ENCODE measurements at regions not wholly inside any gene's neighbourhood (a gene's known extent, or its start where the extent isn't known, plus 50 kb on each side); places are given as distances from the start of the nearest gene placed in this dataset.
A peak's percentile ranks its signal among the peaks of the same experiment; 100 is the strongest.
"Not testable (repeated sequence)": the region's sequence is repeated elsewhere in the genome, so short reads cannot be mapped to it uniquely, and the experiment has no call there.

DNA sequence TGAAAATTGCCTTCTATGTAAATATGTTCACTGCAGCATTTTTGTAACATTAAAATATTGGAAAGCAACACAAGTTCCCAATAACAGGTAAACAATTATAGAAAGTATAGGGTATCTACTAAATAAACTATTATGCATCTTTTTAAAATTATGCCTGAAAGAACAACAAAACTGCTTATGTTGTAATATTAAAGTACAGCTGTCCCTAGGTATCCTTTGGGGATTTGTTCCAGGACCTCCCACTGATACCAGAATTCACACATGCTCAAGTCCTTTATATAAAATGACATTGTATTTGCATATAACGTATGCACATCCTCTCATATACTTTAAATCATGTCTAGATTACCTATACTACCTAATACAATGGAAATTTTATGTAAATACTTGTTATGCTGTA is 121.8 kb upstream of the TNFSF4 start:
- no peak for TF ChIP-seq POLR2A (IDR thresholded peaks at IDR 0.05)
- TF ChIP-seq, protein P1, sequence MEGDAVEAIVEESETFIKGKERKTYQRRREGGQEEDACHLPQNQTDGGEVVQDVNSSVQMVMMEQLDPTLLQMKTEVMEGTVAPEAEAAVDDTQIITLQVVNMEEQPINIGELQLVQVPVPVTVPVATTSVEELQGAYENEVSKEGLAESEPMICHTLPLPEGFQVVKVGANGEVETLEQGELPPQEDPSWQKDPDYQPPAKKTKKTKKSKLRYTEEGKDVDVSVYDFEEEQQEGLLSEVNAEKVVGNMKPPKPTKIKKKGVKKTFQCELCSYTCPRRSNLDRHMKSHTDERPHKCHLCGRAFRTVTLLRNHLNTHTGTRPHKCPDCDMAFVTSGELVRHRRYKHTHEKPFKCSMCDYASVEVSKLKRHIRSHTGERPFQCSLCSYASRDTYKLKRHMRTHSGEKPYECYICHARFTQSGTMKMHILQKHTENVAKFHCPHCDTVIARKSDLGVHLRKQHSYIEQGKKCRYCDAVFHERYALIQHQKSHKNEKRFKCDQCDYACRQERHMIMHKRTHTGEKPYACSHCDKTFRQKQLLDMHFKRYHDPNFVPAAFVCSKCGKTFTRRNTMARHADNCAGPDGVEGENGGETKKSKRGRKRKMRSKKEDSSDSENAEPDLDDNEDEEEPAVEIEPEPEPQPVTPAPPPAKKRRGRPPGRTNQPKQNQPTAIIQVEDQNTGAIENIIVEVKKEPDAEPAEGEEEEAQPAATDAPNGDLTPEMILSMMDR (IDR thresholded peaks at IDR 0.05), result no peak
- WGBS, 2 donors, result 92 to 94% methylated on average over 1 of the region's 1 CpG
- DNase-seq, result no peak
- no peak overlapping the region for H3K4me3 ChIP-seq
- intact Hi-C loops (cut with DNase I), result no loop called here
- no peaks in the 10 kb centered on the region for H3K36me3 ChIP-seq
- H3K27me3 ChIP-seq, result no peaks in the 10 kb centered on the region
- no peak overlapping the region for H3K27ac ChIP-seq
- peaks cover 0 to 4% (median 0%) of the 10 kb centered on the region in 3 donors for H3K4me1 ChIP-seq
- H3K9me3 ChIP-seq, result no peaks in the 10 kb centered on the region

DNA sequence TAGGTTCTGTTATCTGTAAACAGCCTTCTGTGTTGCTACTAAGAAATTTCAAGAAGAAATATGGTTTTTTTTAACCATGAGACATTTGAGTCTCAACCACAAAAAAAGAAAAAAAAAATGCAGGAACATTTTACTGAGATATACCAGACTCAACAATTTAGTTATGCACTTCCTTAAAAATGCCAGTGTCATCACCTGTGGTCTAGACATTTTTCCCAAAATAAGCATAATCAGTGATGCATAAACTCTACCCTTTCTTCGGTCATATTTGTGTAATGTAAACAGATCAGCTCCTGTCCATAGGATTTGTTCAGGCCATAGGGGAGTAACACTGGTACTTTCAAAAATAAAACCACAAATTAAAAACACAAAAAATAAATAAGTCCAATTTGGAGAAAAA is 122.6 kb upstream of the TNFSF4 start:
- Histone ChIP-seq H3K27ac (no peak overlapping the region), H3K27me3 (peaks cover 0 to 5% (median 0%) of the 10 kb centered on the region in 4 donors), H3K9me3 (no peaks in the 10 kb centered on the region), H3K36me3 (no peaks in the 10 kb centered on the region), H3K4me3 (no peak overlapping the region), H3K4me1 (peaks cover 0 to 4% (median 0%) of the 10 kb centered on the region in 3 donors)
- intact Hi-C loops (cut with DNase I), result no loop called here
- TF ChIP-seq POLR2A (IDR thresholded peaks at IDR 0.05), result no peak
- TF ChIP-seq, protein P1 (IDR thresholded peaks at IDR 0.05), result no peak
- no peak for DNase-seq
- 50 to 64% methylated on average over 1 of the region's 1 CpG for WGBS, 2 donors

DNA sequence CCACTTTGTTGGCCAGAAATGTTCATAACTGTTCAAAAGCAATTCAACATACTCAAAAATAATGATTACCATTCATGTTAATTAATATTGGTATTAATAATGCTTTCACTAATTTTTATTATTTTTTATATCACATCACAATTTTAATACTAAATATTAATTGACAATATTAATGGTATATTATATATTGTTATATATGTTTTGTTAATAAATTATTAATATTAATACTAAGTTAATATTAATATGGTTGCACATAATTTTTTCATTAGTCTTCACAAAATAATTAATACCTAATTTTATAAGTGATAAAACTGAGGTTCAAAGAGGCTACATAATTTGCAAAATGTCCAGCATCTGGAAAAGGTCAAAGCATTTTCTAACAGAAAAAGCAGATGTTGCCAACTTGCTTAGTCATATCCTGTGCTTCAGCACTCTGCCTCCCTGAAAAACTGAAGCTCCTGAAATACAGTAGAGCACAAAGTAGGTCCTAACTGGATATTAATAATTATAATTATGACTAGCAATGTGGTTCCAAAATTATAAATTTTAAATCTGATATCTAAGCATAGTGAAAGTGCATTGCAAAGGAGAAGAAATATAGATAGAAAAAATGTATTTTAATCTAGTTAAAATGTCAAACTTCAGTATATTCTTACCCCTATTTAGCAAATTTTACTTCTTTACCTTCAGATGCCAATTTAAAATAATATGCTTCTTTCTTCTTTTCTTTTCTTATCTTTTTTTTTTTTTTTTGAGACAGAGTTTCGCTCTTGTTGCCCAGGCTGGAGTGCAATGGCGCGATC is 123.2 kb upstream of the TNFSF4 start:
- H3K36me3 ChIP-seq, result no peaks in the 10 kb centered on the region
- H3K4me1 ChIP-seq, result peaks cover 0 to 4% (median 0%) of the 10 kb centered on the region in 3 donors
- no peaks in the 10 kb centered on the region for H3K9me3 ChIP-seq
- 96 to 100% methylated on average over 3 of the region's 3 CpGs for WGBS, 2 donors
- H3K27me3 ChIP-seq, result peaks cover 0 to 6% (median 0%) of the 10 kb centered on the region in 4 donors
- TF ChIP-seq, protein P1 (IDR thresholded peaks at IDR 0.05), result no peak
- no peak for TF ChIP-seq POLR2A (IDR thresholded peaks at IDR 0.05)
- H3K27ac ChIP-seq, result peak overlapping the region in 1 of 4 donors; percentile 40
- no peak for DNase-seq
- no peak overlapping the region for H3K4me3 ChIP-seq
- intact Hi-C loops (cut with DNase I), result no loop called here

DNA sequence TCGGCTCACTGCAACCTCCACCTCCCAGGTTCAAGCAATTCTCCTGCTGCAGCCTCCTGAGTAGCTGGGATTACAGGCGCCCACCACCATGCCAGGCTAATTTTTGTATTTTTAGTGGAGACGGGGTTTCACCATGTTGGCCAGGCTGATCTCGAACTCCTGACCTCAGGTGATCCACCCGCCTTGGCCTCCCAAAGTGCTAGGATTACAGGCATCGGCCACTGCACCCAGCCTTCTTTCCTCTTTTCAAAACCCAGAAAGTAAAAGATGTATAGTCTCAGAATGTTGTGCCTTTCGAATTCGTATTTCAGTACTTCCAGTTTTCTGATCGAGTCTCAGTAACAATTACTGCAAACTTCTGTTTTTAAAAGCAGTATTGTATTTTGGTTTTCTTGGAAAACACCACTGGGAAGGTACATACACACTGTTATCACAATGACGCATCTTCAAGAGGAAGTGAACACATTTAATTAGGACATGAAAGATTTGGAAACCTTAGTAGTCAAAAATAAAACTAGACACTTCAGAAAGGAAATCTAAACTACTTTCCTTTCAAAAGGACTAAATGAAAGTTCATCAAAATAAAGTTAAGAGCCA is 123.9 kb upstream of the TNFSF4 start:
- DNase-seq; H3K4me1 ChIP-seq; H3K9me3 ChIP-seq; intact Hi-C loops (cut with DNase I); H3K27me3 ChIP-seq; H3K36me3 ChIP-seq; H3K4me3 ChIP-seq: not testable (repeated sequence)
- WGBS, 2 donors, result 59 to 86% methylated on average over 8 to 10 of the region's 10 CpGs
- H3K27ac ChIP-seq, result peak overlapping the region in 1 of 4 donors; percentile 40

DNA sequence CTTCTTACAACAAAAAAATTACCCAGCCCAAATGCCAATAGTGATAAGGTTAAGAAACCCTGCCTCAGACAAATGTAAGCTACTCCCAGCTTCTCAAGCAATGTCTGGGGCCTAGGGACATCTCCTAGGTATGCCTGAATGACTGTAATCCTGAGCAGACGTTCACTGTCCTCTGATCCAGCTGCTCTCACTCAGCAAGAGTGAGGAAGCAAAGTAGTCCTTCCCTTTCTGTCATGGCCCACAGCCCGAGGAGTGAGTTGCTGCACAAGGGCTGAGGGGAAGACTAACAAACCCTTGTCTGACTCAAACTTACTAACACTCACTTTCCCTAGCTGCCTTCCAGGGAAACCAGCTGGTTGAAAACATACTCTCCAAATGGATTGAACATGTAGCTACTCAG is 124.9 kb upstream of the TNFSF4 start:
- TF ChIP-seq, protein P1 (IDR thresholded peaks at IDR 0.05), result no peak
- TF ChIP-seq POLR2A (IDR thresholded peaks at IDR 0.05), result no peak
- peaks cover 0 to 6% (median 0%) of the 10 kb centered on the region in 4 donors for H3K27me3 ChIP-seq
- WGBS, 2 donors, result 47 to 62% methylated on average over 2 of the region's 2 CpGs
- H3K36me3 ChIP-seq, result no peaks in the 10 kb centered on the region
- no peaks in the 10 kb centered on the region for H3K9me3 ChIP-seq
- intact Hi-C loops (cut with DNase I), result no loop called here
- no peak for DNase-seq
- H3K4me3 ChIP-seq, result no peak overlapping the region
- H3K4me1 ChIP-seq, result peaks cover 0 to 4% (median 0%) of the 10 kb centered on the region in 3 donors
- peak overlapping the region in 2 of 4 donors; percentile 40 to 55 for H3K27ac ChIP-seq
